ENCODE measurements at regions not wholly inside any gene's neighbourhood (a gene's known extent, or its start where the extent isn't known, plus 50 kb on each side); places are given as distances from the start of the nearest gene placed in this dataset.

- POLR2A ChIA-PET (ENCODE audit: partially characterized antibody) = no interaction called here
- no peak for FAIRE-seq
Observed at GRCh38 chr16:47973552-47973951, 182.2 kb downstream of the ABCC12 start.

More at GRCh38 chr16:47973552-47973951, 182.2 kb downstream of the ABCC12 start:
- Histone ChIP-seq H3K4me2 (ENCODE audit: insufficient read depth in 1 of 2, low read depth in 2 of 2, low read length in 2 of 2) (no peak overlapping the region), H3K9ac (replicated peaks in 1 of 4; ENCODE audit: extremely low read depth in 1 of 4, low read depth in 3 of 4, low read length in 3 of 4) (no peak overlapping the region), H4K91ac (replicated peaks; ENCODE audit: insufficient read length, low read length) (no peak overlapping the region), H2BK5ac (ENCODE audit: low read depth, low read length) (no peak overlapping the region), H4K20me1 (replicated peaks in 1 of 2; ENCODE audit: control insufficient read depth in 1 of 2, insufficient read depth in 2 of 2, low read length in 2 of 2) (no peaks in the 10 kb centered on the region), H2BK12ac (ENCODE audit: low read depth, low read length) (no peak overlapping the region), H3K56ac (replicated peaks; ENCODE audit: insufficient read length, low read depth, low read length) (no peak overlapping the region), H3K4me1 (replicated peaks in 1 of 4; ENCODE audit: control insufficient read depth in 3 of 4, insufficient read depth in 4 of 4, low read length in 3 of 4) (peaks cover 0 to 2% (median 0%) of the 10 kb centered on the region in 4 experiments; a peak in 2 of 7 replicates), H2BK15ac (ENCODE audit: low read length) (no peak overlapping the region), H3K27ac (ENCODE audit: low read depth, low read length) (no peak overlapping the region), H3K4ac (replicated peaks; ENCODE audit: insufficient read length, low read depth, low read length) (no peak overlapping the region), H2AK5ac (ENCODE audit: low read depth, low read length) (no peak overlapping the region), H3K23ac (ENCODE audit: insufficient read length) (no peak overlapping the region), H3K9me3 (ENCODE audit: insufficient read depth in 2 of 2, low read depth in 1 of 2, low read length in 1 of 2) (no peaks in the 10 kb centered on the region), H2BK20ac (ENCODE audit: low read length) (no peak overlapping the region), H3K4me3 (ENCODE audit: extremely low read depth in 1 of 4, insufficient read depth in 2 of 4, low read depth in 3 of 4, low read length in 4 of 4) (no peak overlapping the region), H2BK120ac (replicated peaks; ENCODE audit: low read depth, low read length) (no peak overlapping the region), H4K8ac (ENCODE audit: extremely low read depth, insufficient read depth, low read length) (no peak overlapping the region), H3K14ac (ENCODE audit: insufficient read length) (no peak overlapping the region), H4K5ac (ENCODE audit: insufficient read length, low read depth, low read length) (no peak overlapping the region), H3K27me3 (replicated peaks in 1 of 4; ENCODE audit: control insufficient read depth in 3 of 4, extremely low read depth in 1 of 4, insufficient read depth in 3 of 4, low read length in 3 of 4) (no peaks in the 10 kb centered on the region), H3K79me2 (ENCODE audit: control insufficient read depth in 1 of 2, insufficient read depth in 2 of 2, low read length in 2 of 2) (no peaks in the 10 kb centered on the region), H3K23me2 (ENCODE audit: low read depth, low read length) (no peaks in the 10 kb centered on the region), H3K79me1 (ENCODE audit: low read depth, low read length) (no peaks in the 10 kb centered on the region), H2AFZ (ENCODE audit: low read length) (no peak overlapping the region), H3K18ac (ENCODE audit: extremely low read depth, low read length) (no peak overlapping the region), H3K36me3 (ENCODE audit: control insufficient read depth in 2 of 4, insufficient read depth in 4 of 4, low read length in 3 of 4) (no peaks in the 10 kb centered on the region)
- CTCF ChIA-PET (ENCODE audit: partially characterized antibody) = no interaction called here
- WGBS, 2 experiments (ENCODE audit: extremely low coverage in 1 of 2, insufficient coverage in 1 of 2, insufficient read length in 1 of 2, insufficient replicate concordance in 2 of 2, low coverage in 1 of 2, low lambda C conversion rate in 2 of 2, missing lambda C conversion rate in 1 of 2) = 98% methylated on average over 7 of the region's 7 CpGs; no CpG with 5 or more reads in 1 of the 2 experiments
- TF ChIP-seq ATF2 (IDR thresholded peaks at IDR 0.05; ENCODE audit: low read length) = no peak
- TF ChIP-seq TCF12 (IDR thresholded peaks at IDR 0.05; ENCODE audit: low read depth, low read length) = no peak
- TF ChIP-seq TEAD4 (IDR thresholded peaks at IDR 0.05; ENCODE audit: low read depth, low read length) = no peak
- TF ChIP-seq JUND (IDR thresholded peaks at IDR 0.05; ENCODE audit: low read length) = no peak
- TF ChIP-seq ASH2L (IDR thresholded peaks at IDR 0.05; ENCODE audit: low read length) = no peak
- TF ChIP-seq PHF8 (conservative IDR thresholded peaks at IDR 0.05; ENCODE audit: low read depth, low read length) = no peak
- TF ChIP-seq HDAC6 (IDR thresholded peaks at IDR 0.05; ENCODE audit: low read depth, low read length) = no peak
- no peak for TF ChIP-seq CHD2 (IDR thresholded peaks at IDR 0.05; ENCODE audit: low read length)
- no peak for TF ChIP-seq SP1 (IDR thresholded peaks at IDR 0.05; ENCODE audit: low read depth, low read length)
- no peak for DNase-seq (ENCODE audit: low read depth in 1 of 2, low spot score in 2 of 2)
